ENCODE measurements at regions not wholly inside any gene's neighbourhood (a gene's known extent, or its start where the extent isn't known, plus 50 kb on each side); places are given as distances from the start of the nearest gene placed in this dataset.

DNA sequence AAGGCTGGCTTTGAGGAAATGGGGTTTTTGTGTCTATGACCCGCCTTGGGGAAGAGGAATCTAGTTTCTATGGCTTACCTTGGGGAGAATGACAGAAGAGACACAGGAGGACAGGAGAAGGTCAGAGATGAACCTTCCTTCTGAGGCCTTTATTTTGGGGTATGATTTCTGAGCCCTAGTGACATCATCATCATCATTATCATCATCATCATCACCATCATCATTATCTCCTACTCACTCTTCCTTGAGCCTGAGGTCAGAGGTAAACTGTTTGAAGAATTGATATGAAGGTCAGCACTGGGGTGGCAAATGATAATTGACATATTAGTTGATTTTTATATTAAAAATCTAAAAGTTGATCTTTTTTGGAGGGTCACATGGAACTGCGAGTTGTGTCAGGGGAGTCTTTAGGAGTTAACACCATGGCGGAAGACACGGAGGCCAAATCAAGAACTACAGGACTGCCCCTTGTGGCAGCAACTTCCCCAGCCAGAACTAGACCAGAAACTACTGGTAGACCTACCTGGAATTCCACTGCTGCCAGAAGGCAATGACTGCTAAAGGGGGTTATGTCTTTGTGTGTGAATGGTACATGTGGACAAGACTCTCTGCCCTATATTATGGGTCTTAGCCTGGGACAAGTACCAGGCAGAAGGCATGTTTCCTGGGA lies 49.8 kb upstream of the WLS start:
- TF ChIP-seq TARDBP (IDR thresholded peaks at IDR 0.05) (no peak), NFRKB (IDR thresholded peaks at IDR 0.05) (no peak), ARNT (IDR thresholded peaks at IDR 0.05) (no peak), FOXM1 (IDR thresholded peaks at IDR 0.05; ENCODE audit: borderline replicate concordance) (no peak)
